ENCODE measurements at regions not wholly inside any gene's neighbourhood (a gene's known extent, or its start where the extent isn't known, plus 50 kb on each side); places are given as distances from the start of the nearest gene placed in this dataset.

- no peaks in the 10 kb centered on the region for H3K36me3 ChIP-seq (ENCODE audit: control insufficient read depth, insufficient read depth, low read length)
- ChIA-PET POLR2A (no interaction called here), CTCF (interaction anchor here (0.8 kb wide), 1 partner anchor 8 kb away, joined by 3 read pairs; no protein-coding TSS in a partner anchor)
- no peak for DNase-seq (ENCODE audit: low read depth)
- TF ChIP-seq CTCF (IDR thresholded peaks at IDR 0.05; ENCODE audit: insufficient read depth, low read depth, low read length) = no peak
- no peaks in the 10 kb centered on the region for H3K27me3 ChIP-seq (ENCODE audit: control insufficient read depth, insufficient read depth, low read length)
- no peak overlapping the region for H3K4me3 ChIP-seq (ENCODE audit: low read depth, low read length)
Observed at GRCh38 chr9:14526504-14526903, 166.7 kb downstream of the ZDHHC21 start.

DNA sequence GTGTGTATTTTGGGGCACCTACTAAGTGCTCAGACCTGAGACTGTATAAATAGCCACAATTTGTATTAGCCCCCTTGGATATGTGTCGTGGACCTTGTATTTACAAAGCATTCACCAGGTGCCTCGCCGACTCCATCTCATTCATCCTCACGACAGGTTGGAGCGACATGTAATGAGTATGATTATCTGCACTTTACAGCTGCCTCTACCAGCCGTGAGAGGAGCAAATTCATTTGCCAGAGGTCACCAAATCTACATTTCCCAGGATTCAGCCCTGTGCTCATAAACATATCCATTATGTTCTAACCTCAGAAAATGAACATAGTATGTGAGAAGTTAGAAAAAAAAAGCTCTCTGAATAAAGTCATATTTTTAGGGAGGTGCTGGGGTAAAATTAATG, 167.4 kb downstream of the ZDHHC21 start:
- Histone ChIP-seq H3K27me3 (ENCODE audit: control insufficient read depth, insufficient read depth, low read length) (no peaks in the 10 kb centered on the region), H3K36me3 (ENCODE audit: control insufficient read depth, insufficient read depth, low read length) (no peaks in the 10 kb centered on the region), H3K4me3 (ENCODE audit: low read depth, low read length) (no peak overlapping the region)
- no peak for TF ChIP-seq CTCF (IDR thresholded peaks at IDR 0.05; ENCODE audit: insufficient read depth, low read depth, low read length)
- POLR2A ChIA-PET = no interaction called here
- CTCF ChIA-PET = interaction anchor here (0.8 kb wide), 1 partner anchor 9 kb away, joined by 3 read pairs; no protein-coding TSS in a partner anchor
- DNase-seq (ENCODE audit: low read depth) = no peak

GRCh38 chr9:14524873-14525515, 168.2 kb downstream of the ZDHHC21 start:
- ChIA-PET CTCF (no interaction called here), POLR2A (no interaction called here)
- DNase-seq (ENCODE audit: low read depth) = no peak
- no peak overlapping the region for H3K4me3 ChIP-seq (ENCODE audit: low read depth, low read length)
- H3K27me3 ChIP-seq (ENCODE audit: control insufficient read depth, insufficient read depth, low read length) = no peaks in the 10 kb centered on the region
- no peak for TF ChIP-seq CTCF (IDR thresholded peaks at IDR 0.05; ENCODE audit: insufficient read depth, low read depth, low read length)
- H3K36me3 ChIP-seq (ENCODE audit: control insufficient read depth, insufficient read depth, low read length) = no peaks in the 10 kb centered on the region

GRCh38 chr9:14523545-14523944, 169.7 kb downstream of the ZDHHC21 start:
- H3K36me3 ChIP-seq (ENCODE audit: control insufficient read depth, insufficient read depth, low read length) = no peaks in the 10 kb centered on the region
- ChIA-PET CTCF (no interaction called here), POLR2A (no interaction called here)
- TF ChIP-seq CTCF (IDR thresholded peaks at IDR 0.05; ENCODE audit: insufficient read depth, low read depth, low read length) = no peak
- H3K27me3 ChIP-seq (ENCODE audit: control insufficient read depth, insufficient read depth, low read length) = no peaks in the 10 kb centered on the region
- no peak for DNase-seq (ENCODE audit: low read depth)
- no peak overlapping the region for H3K4me3 ChIP-seq (ENCODE audit: low read depth, low read length)

GRCh38 chr9:14522627-14523379, 170.4 kb downstream of the ZDHHC21 start:
- DNase-seq (ENCODE audit: low read depth) = no peak
- TF ChIP-seq CTCF (IDR thresholded peaks at IDR 0.05; ENCODE audit: insufficient read depth, low read depth, low read length) = no peak
- Histone ChIP-seq H3K4me3 (ENCODE audit: low read depth, low read length) (no peak overlapping the region), H3K36me3 (ENCODE audit: control insufficient read depth, insufficient read depth, low read length) (no peaks in the 10 kb centered on the region), H3K27me3 (ENCODE audit: control insufficient read depth, insufficient read depth, low read length) (no peaks in the 10 kb centered on the region)
- CTCF ChIA-PET = no interaction called here
- POLR2A ChIA-PET = no interaction called here

Data from BJ (cell line).